Tibial nerve (tissue), 3 donors: ENCODE measurements at regions not wholly inside any gene's neighbourhood (a gene's known extent, or its start where the extent isn't known, plus 50 kb on each side); places are given as distances from the start of the nearest gene placed in this dataset.
"Not testable (repeated sequence)": the region's sequence is repeated elsewhere in the genome, so short reads cannot be mapped to it uniquely, and the experiment has no call there.

Experiments used
- POLR2A ChIP-seq, 2 donors: fragments of 450-650 bp; IDR thresholded peaks; one replicate each; pipeline ENCODE4 v1.6.1; 2017; ENCODE audit warnings: antibody characterized with exemption in 2 of 2, mild to moderate bottlenecking in 2 of 2, moderate library complexity in 2 of 2
- TF ChIP-seq, protein P1 (sequence below), 5 experiments: fragments of 200-600 bp in 3 of 5; fragments of 450-650 bp in 2 of 5; sonication (generic) in 3 of 5; IDR thresholded peaks; one replicate each; pipeline ENCODE4 v1.5.1; 2016 to 2019; ENCODE audit warnings: antibody characterized with exemption in 5 of 5, mild to moderate bottlenecking in 3 of 5, moderate library complexity in 2 of 5

DNA sequence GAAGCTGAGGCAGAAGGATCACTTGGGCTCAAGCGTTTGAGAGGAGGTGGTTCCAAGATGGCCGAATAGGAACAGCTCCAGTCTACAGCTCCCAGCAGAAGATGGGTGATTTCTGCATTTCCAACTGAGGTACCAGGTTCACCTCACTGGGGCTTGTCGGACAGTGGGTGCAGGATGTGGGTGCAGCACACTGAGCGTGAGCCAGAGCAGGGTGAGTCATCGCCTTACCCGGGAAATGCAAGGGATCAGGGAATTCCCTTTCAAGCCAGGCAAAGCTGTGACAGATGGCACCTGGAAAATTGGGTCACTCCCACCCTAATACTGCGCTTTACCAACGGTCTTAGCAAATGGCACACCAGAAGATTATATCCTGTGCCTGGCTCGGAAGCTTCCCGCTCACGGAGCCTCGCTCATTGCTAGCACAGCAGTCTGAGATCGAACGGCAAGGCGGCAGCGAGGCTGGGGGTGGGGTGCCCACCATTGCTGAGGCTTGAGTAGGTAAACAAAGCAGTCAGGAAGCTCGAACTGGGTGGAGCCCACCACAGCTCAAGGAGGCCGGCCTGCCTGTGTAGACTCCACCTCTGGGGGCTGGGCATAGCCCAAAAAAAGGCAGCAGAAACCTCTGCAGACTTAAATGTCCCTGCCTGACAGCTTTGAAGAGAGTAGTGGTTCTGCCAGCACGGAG is 482.6 kb upstream of the DAB2 start:
- TF ChIP-seq, protein P1, sequence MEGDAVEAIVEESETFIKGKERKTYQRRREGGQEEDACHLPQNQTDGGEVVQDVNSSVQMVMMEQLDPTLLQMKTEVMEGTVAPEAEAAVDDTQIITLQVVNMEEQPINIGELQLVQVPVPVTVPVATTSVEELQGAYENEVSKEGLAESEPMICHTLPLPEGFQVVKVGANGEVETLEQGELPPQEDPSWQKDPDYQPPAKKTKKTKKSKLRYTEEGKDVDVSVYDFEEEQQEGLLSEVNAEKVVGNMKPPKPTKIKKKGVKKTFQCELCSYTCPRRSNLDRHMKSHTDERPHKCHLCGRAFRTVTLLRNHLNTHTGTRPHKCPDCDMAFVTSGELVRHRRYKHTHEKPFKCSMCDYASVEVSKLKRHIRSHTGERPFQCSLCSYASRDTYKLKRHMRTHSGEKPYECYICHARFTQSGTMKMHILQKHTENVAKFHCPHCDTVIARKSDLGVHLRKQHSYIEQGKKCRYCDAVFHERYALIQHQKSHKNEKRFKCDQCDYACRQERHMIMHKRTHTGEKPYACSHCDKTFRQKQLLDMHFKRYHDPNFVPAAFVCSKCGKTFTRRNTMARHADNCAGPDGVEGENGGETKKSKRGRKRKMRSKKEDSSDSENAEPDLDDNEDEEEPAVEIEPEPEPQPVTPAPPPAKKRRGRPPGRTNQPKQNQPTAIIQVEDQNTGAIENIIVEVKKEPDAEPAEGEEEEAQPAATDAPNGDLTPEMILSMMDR (IDR thresholded peaks at IDR 0.05) = not testable (repeated sequence)
- TF ChIP-seq POLR2A (IDR thresholded peaks at IDR 0.05) = not testable (repeated sequence)
